MM.1S (cell line): ENCODE measurements at regions not wholly inside any gene's neighbourhood (a gene's known extent, or its start where the extent isn't known, plus 50 kb on each side); places are given as distances from the start of the nearest gene placed in this dataset.

Experiments
- CTCF ChIP-seq: fragments of 300-600 bp; sonication (generic); IDR thresholded peaks from 2 replicates; pipeline ENCODE4 v1.5.1; 2016; ENCODE audit warnings: antibody characterized with exemption, low read length, mixed read lengths
- EZH2 ChIP-seq: fragments of 300-600 bp; sonication (generic); optimal IDR thresholded peaks from 2 replicates; pipeline ENCODE3; 2017; ENCODE audit warnings: low read depth, mild to moderate bottlenecking, antibody characterized with exemption, low read length, mixed read lengths

DNA sequence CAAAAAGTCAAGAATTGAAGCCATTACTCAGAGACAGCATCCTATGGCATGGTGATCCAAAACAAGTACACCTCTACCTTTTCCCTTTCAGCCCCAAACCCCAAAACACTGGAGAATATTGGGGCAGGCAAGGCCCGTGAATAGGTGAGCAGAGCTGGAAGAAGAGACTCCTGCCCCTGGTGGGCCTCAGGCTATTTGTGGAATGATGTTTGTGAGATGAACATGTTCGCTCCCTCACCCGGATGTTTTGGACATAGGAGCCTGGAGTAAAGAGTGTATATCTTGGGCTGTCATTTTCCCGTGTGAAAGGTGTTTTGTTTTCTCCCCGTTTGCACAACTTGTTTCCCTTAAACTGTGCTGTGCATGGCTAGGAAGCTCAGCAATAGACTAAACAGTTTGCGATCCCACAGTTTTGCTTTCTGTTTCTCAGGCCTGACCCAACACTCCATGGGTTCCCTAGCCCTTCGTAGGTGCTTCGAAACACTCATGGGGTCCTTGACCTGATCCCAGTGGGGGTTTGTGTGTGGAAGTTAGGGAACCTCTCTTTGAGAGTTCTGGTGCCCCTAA lies 136.5 kb upstream of the TNP1 start:
- TF ChIP-seq CTCF (no peak), EZH2 (no peak)
